ENCODE measurements at regions not wholly inside any gene's neighbourhood (a gene's known extent, or its start where the extent isn't known, plus 50 kb on each side); places are given as distances from the start of the nearest gene placed in this dataset.

- ATAC-seq (no peak), DNase-seq (no peak)
- intact Hi-C loops (cut with DNase I): no loop called here
- Histone ChIP-seq H3K27ac (no peak overlapping the region), H3K36me3 (no peaks in the 10 kb centered on the region), H3K9me3 (no peaks in the 10 kb centered on the region), H3K4me1 (peaks cover 0 to 15% (median 0%) of the 10 kb centered on the region in 4 donors), H3K4me3 (no peak overlapping the region), H3K27me3 (no peaks in the 10 kb centered on the region)
- WGBS (ENCODE audit: insufficient coverage, low coverage, low lambda C conversion rate, missing lambda C conversion rate): 17% methylated on average over 2 of the region's 5 CpGs
- no peak for TF ChIP-seq CTCF (IDR thresholded peaks at IDR 0.05)
- TF ChIP-seq POLR2A (IDR thresholded peaks at IDR 0.05): no peak
Measured at GRCh38 chr15:86010891-86011290, 68.8 kb upstream of the AGBL1 start.

GRCh38 chr15:86014016-86014415 is 65.7 kb upstream of the AGBL1 start:
- ATAC-seq (no peak), DNase-seq (no peak)
- Histone ChIP-seq H3K9me3 (no peaks in the 10 kb centered on the region), H3K4me3 (no peak overlapping the region), H3K27ac (no peak overlapping the region), H3K4me1 (peaks cover 0 to 15% (median 0%) of the 10 kb centered on the region in 4 donors), H3K36me3 (no peaks in the 10 kb centered on the region), H3K27me3 (no peaks in the 10 kb centered on the region)
- TF ChIP-seq POLR2A (IDR thresholded peaks at IDR 0.05) (no peak), CTCF (IDR thresholded peaks at IDR 0.05) (no peak)
- 28% methylated on average over 3 of the region's 3 CpGs for WGBS (ENCODE audit: insufficient coverage, low coverage, low lambda C conversion rate, missing lambda C conversion rate)
- intact Hi-C loops (cut with DNase I): no loop called here

DNA sequence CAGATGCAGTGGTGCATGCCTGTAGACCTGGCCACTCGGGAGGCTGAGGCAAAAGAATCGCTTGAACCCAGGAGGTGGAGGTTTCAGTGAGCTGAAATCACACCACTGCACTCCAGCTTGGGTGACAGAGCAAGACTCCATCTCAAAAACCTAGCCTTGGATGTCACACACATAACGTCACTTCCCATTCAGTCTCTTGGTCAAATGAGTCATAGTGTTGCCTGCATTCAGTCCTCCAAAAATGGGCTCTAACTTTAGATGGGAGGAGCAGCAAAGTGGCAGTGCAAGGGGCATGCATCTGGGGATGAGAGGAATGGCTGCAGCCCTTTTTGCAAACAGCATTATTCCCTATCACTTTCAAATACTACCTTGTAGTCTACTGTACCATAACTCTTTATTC is 62.9 kb upstream of the AGBL1 start:
- peaks cover 0 to 8% (median 0%) of the 10 kb centered on the region in 4 donors for H3K4me1 ChIP-seq
- ATAC-seq: no peak
- intact Hi-C loops (cut with DNase I): no loop called here
- H3K36me3 ChIP-seq: no peaks in the 10 kb centered on the region
- H3K9me3 ChIP-seq: no peaks in the 10 kb centered on the region
- DNase-seq: no peak
- H3K27me3 ChIP-seq: no peaks in the 10 kb centered on the region
- TF ChIP-seq POLR2A (IDR thresholded peaks at IDR 0.05) (no peak), CTCF (IDR thresholded peaks at IDR 0.05) (no peak)
- no peak overlapping the region for H3K4me3 ChIP-seq
- 67% methylated on average over 3 of the region's 3 CpGs for WGBS (ENCODE audit: insufficient coverage, low coverage, low lambda C conversion rate, missing lambda C conversion rate)
- H3K27ac ChIP-seq: no peak overlapping the region

- ATAC-seq (no peak), DNase-seq (no peak)
- Histone ChIP-seq H3K4me3 (no peak overlapping the region), H3K27me3 (no peaks in the 10 kb centered on the region), H3K36me3 (no peaks in the 10 kb centered on the region), H3K27ac (no peak overlapping the region), H3K4me1 (peaks cover 0 to 8% (median 0%) of the 10 kb centered on the region in 4 donors), H3K9me3 (no peaks in the 10 kb centered on the region)
- TF ChIP-seq CTCF (IDR thresholded peaks at IDR 0.05) (no peak), POLR2A (IDR thresholded peaks at IDR 0.05) (no peak)
- WGBS (ENCODE audit: insufficient coverage, low coverage, low lambda C conversion rate, missing lambda C conversion rate): 60% methylated on average over 5 of the region's 5 CpGs
- intact Hi-C loops (cut with DNase I): no loop called here
Measured at GRCh38 chr15:86018679-86019078, 61.0 kb upstream of the AGBL1 start.

All from right lobe of liver (tissue), 6 donors.